Vagina (tissue), 2 donors: ENCODE measurements at regions not wholly inside any gene's neighbourhood (a gene's known extent, or its start where the extent isn't known, plus 50 kb on each side); places are given as distances from the start of the nearest gene placed in this dataset.

Experiments
- POLR2A ChIP-seq, 2 donors: fragments of 450-650 bp; IDR thresholded peaks; one replicate each; pipeline ENCODE4 v1.6.1; 2017; ENCODE audit warnings: antibody characterized with exemption in 2 of 2, mild to moderate bottlenecking in 2 of 2, moderate library complexity in 2 of 2
- POLR2AphosphoS5 ChIP-seq, 2 donors: sonication (generic); formaldehyde crosslinking; IDR thresholded peaks; one replicate each; pipeline ENCODE4 v1.9.0; 2017; ENCODE audit warnings: antibody characterized with exemption in 2 of 2, mild to moderate bottlenecking in 2 of 2, low read depth in 1 of 2; ENCODE audit not compliant: insufficient read depth in 1 of 2
- TF ChIP-seq, protein P1 (sequence below), 3 experiments: fragments of 450-650 bp in 2 of 3; fragments of 200-600 bp in 1 of 3; sonication (generic) in 1 of 3; IDR thresholded peaks; one replicate each; pipeline ENCODE4 v1.5.1; 2017 to 2019; ENCODE audit warnings: antibody characterized with exemption in 3 of 3, mild to moderate bottlenecking in 2 of 3, moderate library complexity in 2 of 3

DNA sequence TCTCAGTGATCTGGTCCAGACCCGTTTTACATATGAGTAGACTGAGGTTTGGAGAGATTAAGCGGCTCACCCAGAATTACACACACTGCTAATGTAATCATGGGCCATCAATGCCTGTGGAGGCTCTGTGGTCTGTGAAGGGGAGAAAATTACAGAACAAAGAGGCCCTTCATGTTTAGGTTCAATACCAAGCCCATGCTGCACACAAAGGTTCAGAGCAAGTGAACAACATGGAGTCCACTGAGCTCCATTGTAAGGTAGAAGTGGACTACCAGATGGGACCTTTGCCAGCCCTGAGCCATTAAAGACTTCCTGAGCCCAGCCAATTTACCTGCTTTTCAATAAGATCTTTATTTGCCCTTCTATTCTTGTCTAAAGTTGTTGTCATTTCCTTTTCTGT lies 109.8 kb downstream of the LUZP4 start:
- TF ChIP-seq, protein P1, sequence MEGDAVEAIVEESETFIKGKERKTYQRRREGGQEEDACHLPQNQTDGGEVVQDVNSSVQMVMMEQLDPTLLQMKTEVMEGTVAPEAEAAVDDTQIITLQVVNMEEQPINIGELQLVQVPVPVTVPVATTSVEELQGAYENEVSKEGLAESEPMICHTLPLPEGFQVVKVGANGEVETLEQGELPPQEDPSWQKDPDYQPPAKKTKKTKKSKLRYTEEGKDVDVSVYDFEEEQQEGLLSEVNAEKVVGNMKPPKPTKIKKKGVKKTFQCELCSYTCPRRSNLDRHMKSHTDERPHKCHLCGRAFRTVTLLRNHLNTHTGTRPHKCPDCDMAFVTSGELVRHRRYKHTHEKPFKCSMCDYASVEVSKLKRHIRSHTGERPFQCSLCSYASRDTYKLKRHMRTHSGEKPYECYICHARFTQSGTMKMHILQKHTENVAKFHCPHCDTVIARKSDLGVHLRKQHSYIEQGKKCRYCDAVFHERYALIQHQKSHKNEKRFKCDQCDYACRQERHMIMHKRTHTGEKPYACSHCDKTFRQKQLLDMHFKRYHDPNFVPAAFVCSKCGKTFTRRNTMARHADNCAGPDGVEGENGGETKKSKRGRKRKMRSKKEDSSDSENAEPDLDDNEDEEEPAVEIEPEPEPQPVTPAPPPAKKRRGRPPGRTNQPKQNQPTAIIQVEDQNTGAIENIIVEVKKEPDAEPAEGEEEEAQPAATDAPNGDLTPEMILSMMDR (IDR thresholded peaks at IDR 0.05) = no peak
- TF ChIP-seq POLR2AphosphoS5 (IDR thresholded peaks at IDR 0.05; ENCODE audit: insufficient read depth in 1 of 2, low read depth in 1 of 2) = no peak
- no peak for TF ChIP-seq POLR2A (IDR thresholded peaks at IDR 0.05)
